Cardiac muscle cell (in vitro differentiated cells and primary cell): ENCODE measurements at regions not wholly inside any gene's neighbourhood (a gene's known extent, or its start where the extent isn't known, plus 50 kb on each side); places are given as distances from the start of the nearest gene placed in this dataset.
A peak's percentile ranks its signal among the peaks of the same experiment; 100 is the strongest.

Experiments
- DNase-seq, 2 donors: peaks; one replicate each; pipeline versions ENCODE4 v3.0.0 to v3.0.0-alpha.2; 2010 to 2017; ENCODE audit warnings: low read depth in 1 of 2, low spot score in 1 of 2
- H3K27ac ChIP-seq: fragments of 200-600 bp; sonication (generic); 2 replicates; pipeline ENCODE4 v1.5.1; 2016
- H3K27me3 ChIP-seq: fragments of 200-600 bp; sonication (generic); 2 replicates; pipeline ENCODE4 v1.6.0; 2016; ENCODE audit warnings: control low read depth
- H3K36me3 ChIP-seq: fragments of 200-600 bp; sonication (generic); 2 replicates; pipeline ENCODE4 v1.5.1; 2016; ENCODE audit warnings: control low read depth
- H3K4me1 ChIP-seq: fragments of 200-600 bp; sonication (generic); 2 replicates; pipeline ENCODE4 v1.8.1; 2017; ENCODE audit warnings: low read depth, mild to moderate bottlenecking, mixed run types
- H3K4me3 ChIP-seq: fragments of 200-600 bp; sonication (generic); 2 replicates; pipeline ENCODE4 v1.5.1; 2016; ENCODE audit warnings: mild to moderate bottlenecking
- H3K9me3 ChIP-seq: fragments of 200-600 bp; sonication (generic); 2 replicates; pipeline ENCODE4 v1.5.1; 2017; ENCODE audit warnings: low read depth, mild to moderate bottlenecking, control low read depth
- CTCF ChIP-seq: IDR thresholded peaks from 2 replicates; pipeline ENCODE4 v1.5.1; 2012; ENCODE audit warnings: low read depth, mild to moderate bottlenecking, low read length

GRCh38 chr2:61623747-61624146, 85.6 kb upstream of the XPO1 start:
- Histone ChIP-seq H3K9me3 (no peaks in the 10 kb centered on the region), H3K4me1 (no peaks in the 10 kb centered on the region), H3K27ac (no peak overlapping the region), H3K27me3 (no peaks in the 10 kb centered on the region), H3K36me3 (no peaks in the 10 kb centered on the region), H3K4me3 (no peak overlapping the region)
- DNase-seq, result no peak
- TF ChIP-seq CTCF, result no peak

- Histone ChIP-seq H3K9me3 (no peaks in the 10 kb centered on the region), H3K27me3 (no peaks in the 10 kb centered on the region), H3K36me3 (no peaks in the 10 kb centered on the region), H3K4me3 (no peak overlapping the region), H3K4me1 (no peaks in the 10 kb centered on the region), H3K27ac (no peak overlapping the region)
- peak in 1 of 2 donors; percentile 74 for DNase-seq
- TF ChIP-seq CTCF, result no peak
Observed at GRCh38 chr2:61620244-61621159, 82.3 kb upstream of the XPO1 start.

- H3K27me3 ChIP-seq, result no peaks in the 10 kb centered on the region
- no peak overlapping the region for H3K27ac ChIP-seq
- no peak for TF ChIP-seq CTCF
- no peak overlapping the region for H3K4me3 ChIP-seq
- no peak for DNase-seq
- no peaks in the 10 kb centered on the region for H3K9me3 ChIP-seq
- H3K4me1 ChIP-seq, result no peaks in the 10 kb centered on the region
- no peaks in the 10 kb centered on the region for H3K36me3 ChIP-seq
Observed at GRCh38 chr2:61619561-61619960, 81.4 kb upstream of the XPO1 start.

GRCh38 chr2:61617610-61618009, 79.5 kb upstream of the XPO1 start:
- Histone ChIP-seq H3K27me3 (no peaks in the 10 kb centered on the region), H3K27ac (no peak overlapping the region), H3K36me3 (no peaks in the 10 kb centered on the region), H3K4me1 (no peaks in the 10 kb centered on the region), H3K4me3 (no peak overlapping the region), H3K9me3 (no peaks in the 10 kb centered on the region)
- no peak for TF ChIP-seq CTCF
- DNase-seq, result no peak

GRCh38 chr2:61605245-61605644, 67.1 kb upstream of the XPO1 start:
- H3K4me1 ChIP-seq, result no peaks in the 10 kb centered on the region
- TF ChIP-seq CTCF, result no peak
- no peaks in the 10 kb centered on the region for H3K36me3 ChIP-seq
- H3K27me3 ChIP-seq, result no peaks in the 10 kb centered on the region
- DNase-seq, result no peak
- H3K27ac ChIP-seq, result no peak overlapping the region
- no peaks in the 10 kb centered on the region for H3K9me3 ChIP-seq
- no peak overlapping the region for H3K4me3 ChIP-seq
